ENCODE measurements at regions not wholly inside any gene's neighbourhood (a gene's known extent, or its start where the extent isn't known, plus 50 kb on each side); places are given as distances from the start of the nearest gene placed in this dataset.
"Not testable (repeated sequence)": the region's sequence is repeated elsewhere in the genome, so short reads cannot be mapped to it uniquely, and the experiment has no call there.

DNA sequence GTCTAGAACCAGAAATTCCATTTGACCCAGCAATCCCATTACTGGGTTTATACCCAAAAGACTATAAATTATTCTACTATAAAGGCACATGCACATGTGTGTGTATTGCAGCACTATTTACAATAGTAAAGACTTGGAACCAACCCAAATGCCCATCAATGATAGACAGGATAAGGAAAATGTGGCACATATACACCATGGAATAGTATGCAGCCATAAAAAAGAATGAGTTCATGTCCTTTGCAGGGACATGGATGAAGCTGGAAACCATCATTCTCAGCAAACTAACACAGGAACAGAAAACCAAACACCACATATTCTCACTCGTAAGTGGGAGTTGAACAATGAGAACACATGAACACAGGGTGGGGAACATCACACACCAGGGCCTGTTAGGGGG lies 57.0 kb downstream of the XCL2 start:
- TF ChIP-seq, protein P1, sequence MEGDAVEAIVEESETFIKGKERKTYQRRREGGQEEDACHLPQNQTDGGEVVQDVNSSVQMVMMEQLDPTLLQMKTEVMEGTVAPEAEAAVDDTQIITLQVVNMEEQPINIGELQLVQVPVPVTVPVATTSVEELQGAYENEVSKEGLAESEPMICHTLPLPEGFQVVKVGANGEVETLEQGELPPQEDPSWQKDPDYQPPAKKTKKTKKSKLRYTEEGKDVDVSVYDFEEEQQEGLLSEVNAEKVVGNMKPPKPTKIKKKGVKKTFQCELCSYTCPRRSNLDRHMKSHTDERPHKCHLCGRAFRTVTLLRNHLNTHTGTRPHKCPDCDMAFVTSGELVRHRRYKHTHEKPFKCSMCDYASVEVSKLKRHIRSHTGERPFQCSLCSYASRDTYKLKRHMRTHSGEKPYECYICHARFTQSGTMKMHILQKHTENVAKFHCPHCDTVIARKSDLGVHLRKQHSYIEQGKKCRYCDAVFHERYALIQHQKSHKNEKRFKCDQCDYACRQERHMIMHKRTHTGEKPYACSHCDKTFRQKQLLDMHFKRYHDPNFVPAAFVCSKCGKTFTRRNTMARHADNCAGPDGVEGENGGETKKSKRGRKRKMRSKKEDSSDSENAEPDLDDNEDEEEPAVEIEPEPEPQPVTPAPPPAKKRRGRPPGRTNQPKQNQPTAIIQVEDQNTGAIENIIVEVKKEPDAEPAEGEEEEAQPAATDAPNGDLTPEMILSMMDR (conservative IDR thresholded peaks at IDR 0.05; ENCODE audit: low read depth, low read length) = not testable (repeated sequence)
- not testable (repeated sequence) for TF ChIP-seq EZH2 (IDR thresholded peaks at IDR 0.05; ENCODE audit: borderline replicate concordance, low read depth, low read length, poor library complexity, severe bottlenecking)

Measured in A673 (cell line).